Stimulated activated CD4-positive, alpha-beta T cell treated with anti-CD3 and anti-CD28 coated beads, Interleukin-4, amount 100 ng/mL, for 24 hours (primary cell): ENCODE measurements at regions not wholly inside any gene's neighbourhood (a gene's known extent, or its start where the extent isn't known, plus 50 kb on each side); places are given as distances from the start of the nearest gene placed in this dataset.

ENCODE experiments used
- DNase-seq: peaks from one replicate; pipeline ENCODE4 v3.0.0-alpha.2; 2020

DNA sequence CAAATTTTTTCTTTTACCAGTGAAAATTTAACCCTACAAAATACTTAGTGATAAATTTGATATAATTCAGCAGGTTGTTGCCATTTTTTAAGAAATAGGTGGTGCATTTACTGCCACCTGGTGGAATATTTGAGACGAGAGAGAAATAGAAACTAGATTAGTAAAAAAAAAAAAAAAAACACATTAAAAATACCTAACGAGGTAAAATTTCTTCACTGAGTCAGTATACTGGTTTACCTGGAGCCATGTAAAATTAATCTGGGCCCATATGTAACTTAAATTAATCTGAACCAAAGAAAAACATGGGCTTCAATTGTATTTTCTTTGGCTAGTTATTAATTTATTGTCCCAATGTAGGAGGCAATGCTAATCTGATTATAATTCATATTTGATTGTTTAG, 520.8 kb downstream of the EPM2A start:
- DNase-seq = peak; percentile 4

DNA sequence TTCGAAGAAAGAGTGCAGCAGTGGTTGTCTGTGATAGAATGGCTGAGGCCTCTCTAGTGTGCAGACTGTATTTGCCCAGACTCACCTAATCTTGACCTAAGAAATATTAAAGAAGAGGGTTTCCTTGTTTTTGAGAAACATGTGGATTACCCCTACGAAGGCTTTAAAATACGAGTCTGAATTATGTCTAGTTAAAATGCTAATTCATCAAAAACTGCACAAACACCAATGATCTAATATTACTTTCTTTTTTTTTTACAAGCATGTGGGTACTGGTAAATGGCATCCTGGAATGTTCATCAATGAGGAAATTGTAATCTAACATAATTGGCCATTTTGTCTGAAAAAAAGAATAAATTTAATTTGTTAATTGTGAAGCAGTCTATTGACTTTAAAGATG, 510.9 kb downstream of the EPM2A start:
- no peak for DNase-seq

DNA sequence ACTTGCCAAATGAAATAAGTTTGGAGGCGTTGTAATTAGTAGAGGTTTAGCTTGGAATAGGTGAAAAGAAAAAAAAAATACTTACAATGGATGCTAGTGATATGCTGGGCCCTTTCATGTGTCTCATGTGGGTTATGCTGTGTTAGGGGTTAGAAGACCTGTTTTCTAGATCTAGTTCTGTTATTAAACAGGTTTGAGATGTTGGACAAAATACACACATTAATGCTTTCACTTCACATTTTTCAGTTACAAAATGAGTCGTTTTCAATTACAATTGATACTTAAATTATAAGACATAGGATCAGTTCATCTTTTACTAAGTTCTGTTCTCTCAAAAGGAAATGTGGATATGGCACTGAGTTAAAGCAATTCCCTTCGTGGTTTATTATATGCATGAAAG, 509.8 kb downstream of the EPM2A start:
- DNase-seq = no peak

DNA sequence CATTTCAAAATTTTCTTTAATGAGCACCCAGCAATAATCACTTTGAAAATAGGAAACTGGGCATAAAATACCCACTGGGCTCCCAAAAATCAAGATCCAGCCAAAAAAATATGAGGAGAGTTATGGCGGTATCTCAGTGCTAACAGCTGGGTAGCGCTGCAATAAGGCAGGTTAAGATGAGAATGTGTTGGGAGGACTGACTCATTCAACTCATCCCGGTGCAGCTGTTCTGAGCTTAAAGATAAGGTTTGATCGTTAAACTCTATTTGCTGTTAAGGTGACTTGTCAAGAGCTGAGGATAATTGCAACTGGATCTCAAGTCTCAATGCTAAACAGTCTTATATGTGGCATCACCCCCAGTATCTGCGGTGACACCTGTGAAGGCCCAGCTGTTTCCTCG, 507.7 kb downstream of the EPM2A start:
- DNase-seq = no peak

DNA sequence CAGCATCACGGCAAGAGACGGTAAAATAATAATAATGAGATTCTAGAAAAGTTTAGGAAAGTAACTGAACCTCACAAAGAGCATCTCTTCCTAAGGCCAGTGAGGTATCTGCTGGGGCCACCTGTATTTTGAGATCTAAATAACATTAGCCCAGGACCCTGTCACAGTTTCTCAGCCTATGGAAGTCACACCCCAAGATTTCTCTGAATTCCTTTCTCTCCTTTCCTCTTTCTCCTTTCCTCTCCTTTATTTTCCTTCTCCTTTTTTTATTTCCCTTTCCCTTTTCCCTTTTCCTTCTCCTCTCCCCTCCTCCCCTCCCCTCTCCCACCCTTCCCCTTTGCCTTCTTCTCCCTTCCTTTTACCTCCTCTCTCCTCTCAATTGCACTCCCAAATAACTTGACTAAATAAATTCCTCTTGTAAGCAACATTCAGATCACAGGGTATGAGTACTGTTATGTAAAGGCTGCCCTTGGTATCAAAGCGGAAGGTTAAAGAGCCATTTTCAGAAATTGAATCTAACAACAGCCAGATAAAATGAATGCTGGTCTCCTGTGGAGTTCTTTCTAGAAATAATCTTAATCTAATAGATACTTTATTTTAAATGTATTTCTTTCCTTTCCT, 506.2 kb downstream of the EPM2A start:
- DNase-seq = no peak

DNA sequence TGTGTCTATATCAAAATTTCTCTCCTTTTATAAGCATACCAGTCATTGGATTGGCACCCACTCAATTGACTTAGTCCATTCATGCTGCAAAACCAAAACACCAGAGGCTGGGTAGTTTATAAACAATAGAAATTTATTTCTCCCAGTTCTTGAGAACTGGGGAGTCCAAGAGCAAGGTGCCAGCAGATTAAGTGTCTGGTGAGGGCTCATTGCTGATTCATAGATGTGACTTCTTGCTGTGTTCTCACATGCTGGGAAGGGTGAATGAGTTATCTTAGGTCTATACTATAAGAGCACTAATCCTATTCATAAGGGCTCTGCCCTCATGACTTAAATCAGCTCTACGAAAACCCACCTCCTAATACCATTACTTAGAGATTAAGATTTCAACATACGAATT, 501.4 kb downstream of the EPM2A start:
- DNase-seq = no peak

DNA sequence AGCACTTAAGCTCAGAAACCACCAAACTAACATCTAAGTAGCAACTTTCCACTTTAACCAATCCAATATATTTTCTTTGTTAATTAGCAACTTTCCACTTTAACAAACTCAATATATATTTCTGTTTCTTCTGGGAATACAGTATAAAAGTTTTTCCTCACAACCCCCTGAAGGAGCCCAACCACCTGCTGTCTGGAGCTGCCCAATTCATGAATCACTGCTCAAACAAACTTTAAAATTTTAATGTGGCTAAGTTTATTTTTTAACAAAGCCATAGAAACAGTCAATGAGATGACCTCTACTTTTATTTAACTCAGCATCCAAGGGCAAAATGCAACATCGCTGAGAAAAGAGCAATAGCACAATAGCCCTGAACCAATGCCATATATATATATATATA, 500.1 kb downstream of the EPM2A start:
- DNase-seq = no peak

DNA sequence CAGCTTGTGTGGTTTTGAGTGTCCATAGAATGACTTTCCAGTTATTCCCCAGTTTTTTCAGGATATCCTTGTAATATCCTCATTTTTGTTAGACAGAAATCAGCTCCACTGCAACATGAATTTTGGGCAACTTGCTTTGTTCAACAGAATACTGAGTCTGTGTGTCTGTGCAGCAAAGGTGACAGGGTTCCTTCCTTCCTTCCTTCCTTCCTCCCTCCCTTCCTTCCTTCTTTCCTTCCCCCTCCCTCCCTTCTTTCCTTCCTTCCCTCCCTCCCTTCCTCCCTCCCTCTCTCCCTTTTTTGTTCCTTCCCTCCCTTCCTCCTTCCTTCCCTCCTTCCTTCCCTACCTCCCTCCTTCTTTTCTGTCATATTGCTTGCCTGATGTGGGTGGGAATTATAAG, 496.5 kb downstream of the EPM2A start:
- DNase-seq = no peak

DNA sequence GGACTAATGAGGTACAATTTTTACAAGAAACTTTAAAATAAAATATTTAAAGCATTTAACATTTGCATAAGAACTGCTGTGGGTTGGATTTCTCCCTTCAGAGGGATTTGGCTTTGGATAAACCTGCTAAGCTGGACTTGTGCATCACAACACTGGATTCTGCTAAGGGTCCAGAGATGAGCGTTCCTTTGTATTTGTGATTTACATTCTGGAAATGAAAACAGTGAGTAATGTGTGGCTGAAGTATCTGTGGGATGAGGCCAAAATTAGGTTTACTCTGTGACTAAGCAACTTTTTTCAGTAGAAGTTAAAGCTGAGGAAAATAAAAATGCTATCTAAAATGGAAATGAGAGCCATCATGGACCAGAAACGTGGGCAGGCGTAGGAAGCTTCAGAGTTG, 494.3 kb downstream of the EPM2A start:
- DNase-seq = no peak

DNA sequence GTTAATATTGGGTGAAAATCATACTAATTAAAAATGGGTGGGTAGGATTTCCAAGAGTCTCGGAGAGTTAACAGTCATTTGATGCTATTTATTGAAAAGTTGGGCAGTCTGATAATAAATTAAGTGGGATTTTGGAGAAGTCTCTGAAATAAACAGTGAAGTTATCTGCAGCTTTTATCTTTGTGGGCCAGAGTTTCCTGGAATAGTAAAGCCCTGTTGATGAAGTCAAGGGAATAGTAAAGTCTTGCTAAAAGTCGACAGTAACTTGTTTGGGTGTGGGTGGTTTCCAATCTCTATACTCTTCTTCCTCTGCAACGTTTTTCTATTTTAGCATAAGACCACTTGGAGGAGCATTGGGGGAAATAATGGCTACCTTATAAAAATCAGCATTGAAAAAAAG, 493.6 kb downstream of the EPM2A start:
- DNase-seq = no peak

DNA sequence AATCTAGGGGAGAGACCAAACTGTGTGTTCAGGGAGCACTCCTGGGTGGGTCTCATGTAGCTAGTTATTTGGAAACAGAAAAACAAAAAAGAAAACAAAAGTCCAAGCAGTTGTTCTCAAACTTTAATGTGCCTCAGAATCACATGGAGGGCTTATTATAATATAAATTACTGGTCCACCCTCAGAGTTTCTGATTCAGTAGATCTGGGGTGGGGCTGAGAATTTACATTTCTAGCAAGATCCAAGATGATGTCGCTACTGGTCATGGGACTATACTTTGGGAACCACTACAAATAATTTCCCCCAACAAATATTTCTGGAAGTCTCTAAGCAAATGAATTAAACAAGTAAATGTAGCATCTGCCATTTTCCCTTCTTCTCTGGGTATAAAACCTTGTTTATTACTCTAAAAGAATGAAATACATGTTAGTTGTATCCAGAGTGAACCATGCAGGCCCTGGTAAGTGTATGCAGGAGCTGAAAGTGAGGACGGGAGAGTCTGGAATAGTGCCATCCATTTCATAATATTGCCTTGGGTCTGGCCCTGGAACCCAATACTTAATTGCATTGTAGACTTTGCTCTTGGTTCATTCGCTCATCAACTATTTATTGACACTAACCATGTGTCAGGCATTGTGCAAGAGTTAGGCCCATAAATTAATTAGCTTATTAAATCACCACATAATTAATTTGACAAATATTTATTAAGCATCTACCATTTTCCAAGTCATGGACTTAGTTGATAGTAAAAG, 490.8 kb downstream of the EPM2A start:
- no peak for DNase-seq

DNA sequence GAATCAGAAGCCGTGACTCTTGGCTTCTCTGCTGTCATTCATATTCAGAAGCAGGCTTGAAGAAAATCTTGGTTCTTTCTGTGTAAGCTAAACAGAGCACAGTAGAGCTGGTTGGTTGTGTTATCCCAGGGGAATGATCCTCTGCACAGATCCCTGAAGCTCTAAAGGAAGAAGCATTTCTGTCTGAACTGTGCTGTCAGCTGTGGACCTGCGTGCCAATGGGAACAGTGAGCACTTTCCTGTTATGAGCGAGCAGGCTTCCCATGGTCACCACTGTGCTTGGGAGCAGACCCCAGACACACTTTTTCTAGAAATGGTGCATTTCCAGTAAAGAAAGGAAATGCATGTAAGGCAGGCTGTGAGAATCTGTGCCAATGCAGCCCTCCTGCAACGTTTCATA, 490.2 kb downstream of the EPM2A start:
- DNase-seq = no peak

DNA sequence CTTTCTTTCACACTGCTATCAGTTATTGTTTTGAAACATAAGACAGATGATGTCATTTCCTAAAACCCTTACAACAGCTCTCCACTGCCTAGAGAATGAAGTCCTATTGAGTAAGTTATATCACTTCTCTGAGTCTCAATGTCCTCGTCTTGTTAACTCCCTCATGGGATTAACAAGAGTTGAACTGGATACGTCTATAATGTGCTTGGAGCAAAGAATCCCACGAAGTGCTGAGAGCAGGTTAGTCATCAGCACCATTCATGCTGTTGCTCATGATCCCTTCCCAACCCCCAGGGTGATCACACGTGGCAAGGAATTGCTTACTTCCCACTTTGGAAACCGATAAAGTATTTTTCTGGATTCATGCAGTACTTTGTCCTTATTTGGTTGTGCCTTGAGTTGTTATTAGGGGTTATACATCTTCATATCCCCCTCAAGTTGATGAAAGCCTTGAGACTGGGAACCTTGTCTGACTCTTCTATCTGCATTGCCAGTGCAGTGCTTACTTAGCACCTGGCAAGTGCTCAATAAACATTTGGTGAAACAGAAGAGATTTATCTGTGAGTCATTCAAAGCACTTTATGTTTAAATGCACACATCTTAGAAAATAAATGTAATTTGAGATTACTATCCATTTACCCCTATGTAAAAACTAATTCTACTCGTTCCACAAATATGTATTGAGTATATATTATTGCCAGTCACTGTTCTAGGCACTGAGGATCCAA, 487.5 kb downstream of the EPM2A start:
- DNase-seq = no peak

DNA sequence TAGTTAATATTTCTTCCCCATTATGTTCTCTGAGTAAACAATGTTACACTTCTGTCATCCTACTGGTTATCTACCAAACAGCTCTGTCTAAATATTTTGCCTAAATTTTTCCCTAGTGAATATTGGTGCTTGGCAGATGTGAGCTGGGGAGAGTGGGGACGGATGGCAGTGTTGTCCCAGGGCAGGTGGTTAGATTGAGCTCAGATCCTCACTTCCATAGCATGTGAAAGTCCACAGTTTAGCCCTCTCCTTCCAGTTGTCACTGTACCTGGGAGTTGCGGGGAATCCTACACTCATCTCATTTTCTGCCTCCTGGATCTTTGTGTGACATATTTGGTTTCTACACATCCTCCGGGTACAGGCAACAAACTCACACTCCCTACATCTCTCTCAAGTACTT, 484.9 kb downstream of the EPM2A start:
- no peak for DNase-seq

DNA sequence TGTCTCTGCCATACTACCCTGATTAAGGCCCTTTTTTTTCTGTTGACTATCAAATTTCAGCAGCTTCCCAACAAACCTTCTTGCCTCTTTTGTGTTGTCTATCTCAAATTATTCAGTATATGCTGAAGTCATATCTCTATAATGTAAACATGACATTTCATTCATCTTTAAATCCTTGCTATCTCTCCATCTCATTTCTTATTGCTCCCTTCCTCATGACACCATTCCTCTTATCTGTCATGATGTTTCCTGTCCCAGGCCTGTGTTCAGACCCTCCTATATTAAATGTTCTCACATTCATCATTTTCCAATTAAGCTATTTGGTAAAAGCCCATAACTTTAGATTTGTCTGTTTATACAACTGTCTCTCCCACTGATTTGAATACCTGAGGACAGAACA, 482.6 kb downstream of the EPM2A start:
- DNase-seq = no peak

DNA sequence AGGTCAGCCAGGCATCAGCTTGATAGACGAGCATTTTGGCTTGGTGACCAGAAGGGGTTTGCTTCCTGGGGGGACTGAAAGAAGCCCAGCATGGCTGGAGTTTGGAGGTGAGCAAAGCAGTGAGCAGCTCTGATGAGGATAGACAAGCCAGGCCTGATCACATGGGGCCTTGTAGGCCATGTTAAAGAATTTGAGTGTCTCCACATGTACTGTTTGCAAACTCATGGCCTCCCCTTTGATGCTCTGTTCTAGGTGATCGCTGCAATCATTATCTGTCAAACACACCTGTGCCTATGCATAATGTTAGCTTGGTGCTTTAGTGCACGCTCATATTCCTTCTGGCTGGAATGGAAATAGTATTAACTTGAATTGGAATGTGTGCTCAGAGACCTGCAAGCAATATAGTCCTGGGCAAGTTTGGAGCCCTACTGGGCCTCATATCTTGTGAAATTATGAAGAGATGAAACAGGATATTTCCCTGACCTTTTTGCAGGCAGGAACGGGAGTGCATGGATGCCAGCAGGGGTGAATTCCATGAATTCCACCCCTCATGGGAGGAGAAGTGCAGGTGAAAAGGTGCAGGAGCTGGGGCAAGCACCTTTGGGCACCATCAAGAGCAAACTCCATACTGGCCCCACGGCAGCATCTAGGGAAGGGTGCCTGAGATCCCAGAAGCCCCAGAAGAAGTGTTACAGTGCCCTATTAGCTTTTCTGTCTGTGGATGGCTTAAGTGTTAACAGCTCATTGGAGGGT, 480.5 kb downstream of the EPM2A start:
- no peak for DNase-seq

DNA sequence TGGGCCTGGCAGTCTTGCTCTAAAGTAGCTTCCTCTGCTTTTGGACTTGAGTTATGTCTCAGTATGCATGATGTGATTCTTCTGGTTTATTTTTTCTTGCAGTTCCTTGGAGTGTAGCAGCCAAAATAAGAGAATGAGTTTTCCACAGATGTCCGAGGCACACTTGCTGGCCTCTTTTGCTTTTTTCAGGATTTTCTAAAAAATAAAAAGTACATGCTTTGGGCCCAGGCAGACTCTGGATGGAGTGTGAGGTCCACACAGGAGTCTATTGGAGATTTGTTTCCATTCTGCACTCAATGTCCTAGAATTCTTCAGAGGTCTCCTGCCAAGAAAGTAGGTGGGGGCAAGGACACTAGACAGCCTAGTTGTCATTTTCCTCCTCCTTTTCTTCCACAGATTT, 477.6 kb downstream of the EPM2A start:
- no peak for DNase-seq

DNA sequence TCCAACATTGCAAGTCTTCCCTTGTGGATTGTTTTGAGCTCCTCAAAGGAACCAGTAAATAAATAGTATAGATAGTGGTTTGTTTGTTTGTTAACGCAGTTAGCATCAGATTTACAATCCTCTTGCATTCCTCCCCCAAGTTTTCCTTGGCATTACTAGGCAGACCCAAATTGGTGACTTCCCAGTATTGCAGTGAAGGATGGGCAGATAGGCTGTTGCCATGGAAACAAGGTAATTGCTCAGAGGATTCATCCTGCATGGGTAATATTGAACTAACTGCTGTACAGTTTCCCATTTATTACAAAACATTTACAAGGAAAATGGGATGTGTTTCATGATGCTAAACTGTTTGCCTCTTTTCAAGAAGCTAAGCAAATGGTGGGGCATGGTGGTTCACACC, 477.2 kb downstream of the EPM2A start:
- DNase-seq = no peak

DNA sequence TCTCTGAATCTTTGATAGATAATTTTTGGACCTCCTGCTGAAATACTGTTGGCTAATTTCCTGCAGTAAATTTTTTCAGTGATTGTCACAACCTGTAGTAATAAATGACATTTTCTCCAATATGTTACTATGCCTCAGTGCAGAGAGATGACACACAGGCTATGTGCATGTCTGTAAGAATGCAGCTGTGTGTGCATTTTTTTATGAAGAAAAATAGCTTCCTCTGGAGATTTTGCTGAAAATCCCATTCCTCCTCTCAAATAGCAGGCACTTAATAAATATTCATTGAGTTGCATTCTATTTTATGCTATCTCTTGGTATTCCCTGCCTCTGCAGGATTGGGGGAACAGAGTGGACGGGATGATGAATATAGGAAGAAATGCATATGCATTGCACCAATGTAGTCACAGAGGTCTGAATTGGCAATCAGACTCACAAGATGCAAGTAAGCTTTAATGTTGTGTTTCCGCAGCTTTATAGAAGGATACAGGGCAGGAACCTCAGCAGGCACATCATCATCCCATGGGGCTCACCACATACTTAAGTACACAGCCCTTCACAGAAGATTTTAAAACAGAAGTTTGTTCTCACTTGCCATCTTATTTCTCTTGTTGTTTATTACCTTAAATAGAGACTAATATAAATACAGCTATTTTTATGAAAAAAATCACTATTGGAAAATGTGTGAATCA, 474.7 kb downstream of the EPM2A start:
- DNase-seq = no peak

DNA sequence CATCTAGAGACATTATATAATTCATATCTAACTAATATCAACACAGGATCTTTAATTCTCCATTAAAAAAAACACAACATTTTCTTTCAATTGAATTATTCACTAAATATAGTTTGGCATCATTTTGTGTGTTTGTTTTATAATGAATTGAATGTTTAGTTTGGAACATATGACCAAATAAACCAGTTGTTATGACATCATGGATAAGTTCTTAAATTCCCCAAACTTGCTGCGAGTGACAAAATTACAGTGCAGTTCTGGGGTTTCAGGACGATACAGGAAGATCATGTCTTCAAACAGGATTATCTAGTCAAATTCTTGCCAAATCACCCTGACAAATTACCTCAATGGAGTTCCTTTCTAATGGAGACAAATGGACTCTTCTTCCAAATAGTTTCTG, 473.6 kb downstream of the EPM2A start:
- no peak for DNase-seq

DNA sequence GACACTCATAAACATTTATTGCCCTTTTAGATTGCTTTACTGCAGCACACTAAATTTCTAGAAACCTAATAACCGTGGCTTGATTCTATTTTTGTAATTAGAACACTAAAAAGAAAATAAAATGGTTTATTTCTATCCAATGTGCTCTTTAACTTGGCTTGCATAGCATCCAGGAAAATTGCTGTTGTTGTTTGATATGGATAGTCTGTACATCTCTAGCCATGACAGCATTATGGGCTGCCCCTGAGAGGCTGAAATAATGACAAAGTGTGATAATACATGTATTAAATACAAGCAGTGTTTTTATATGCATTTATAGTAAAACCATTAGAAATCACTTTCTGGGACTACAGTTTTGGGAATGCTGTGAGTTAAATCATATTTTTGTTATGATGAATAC, 472.5 kb downstream of the EPM2A start:
- no peak for DNase-seq

DNA sequence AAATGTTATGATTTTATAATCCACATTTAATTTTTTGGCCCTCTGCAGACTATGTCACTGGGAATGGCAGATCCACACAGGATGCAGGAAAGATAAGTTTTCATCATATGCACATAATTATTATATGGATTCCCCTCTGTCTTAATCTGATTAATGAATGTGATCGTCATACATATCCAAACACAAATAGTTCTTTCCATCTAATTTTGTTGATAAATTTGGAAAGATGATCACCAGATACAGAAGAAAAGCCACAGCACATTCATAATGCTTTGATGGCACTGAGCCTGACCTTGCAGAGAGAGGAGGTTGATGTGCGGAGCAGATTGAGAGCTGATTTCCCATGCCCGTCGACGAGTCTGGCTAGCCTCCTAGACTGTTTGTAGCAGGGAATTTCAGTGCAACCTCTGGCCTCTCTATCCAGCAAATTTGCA, 471.5 kb downstream of the EPM2A start:
- DNase-seq = no peak
